Tongue (tissue), 1 donor: ENCODE measurements at regions not wholly inside any gene's neighbourhood (a gene's known extent, or its start where the extent isn't known, plus 50 kb on each side); places are given as distances from the start of the nearest gene placed in this dataset.
"Not testable (repeated sequence)": the region's sequence is repeated elsewhere in the genome, so short reads cannot be mapped to it uniquely, and the experiment has no call there.

ENCODE experiments used
- DNase-seq: peaks from one replicate; pipeline ENCODE4 v3.0.0-alpha.2; 2015

DNA sequence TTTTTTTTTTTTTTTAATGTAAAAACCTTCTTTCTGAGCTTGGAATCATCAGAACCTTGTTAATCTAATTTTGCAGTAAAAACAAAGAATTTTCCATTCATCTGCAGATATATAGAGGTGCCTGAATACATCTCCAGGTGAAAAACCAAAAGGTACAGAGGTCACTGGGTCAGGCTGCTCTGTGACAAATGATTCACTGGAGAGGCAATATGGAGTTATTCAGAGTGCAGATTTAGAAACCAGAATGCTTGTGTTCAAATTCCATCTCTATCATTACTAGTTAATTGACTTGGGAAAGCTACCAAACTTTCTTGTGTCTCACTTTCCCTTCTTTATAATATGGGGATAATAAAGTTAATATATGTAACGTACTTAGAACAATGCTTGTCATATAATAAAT lies 51.5 kb upstream of the C1orf53 start:
- no peak for DNase-seq

DNA sequence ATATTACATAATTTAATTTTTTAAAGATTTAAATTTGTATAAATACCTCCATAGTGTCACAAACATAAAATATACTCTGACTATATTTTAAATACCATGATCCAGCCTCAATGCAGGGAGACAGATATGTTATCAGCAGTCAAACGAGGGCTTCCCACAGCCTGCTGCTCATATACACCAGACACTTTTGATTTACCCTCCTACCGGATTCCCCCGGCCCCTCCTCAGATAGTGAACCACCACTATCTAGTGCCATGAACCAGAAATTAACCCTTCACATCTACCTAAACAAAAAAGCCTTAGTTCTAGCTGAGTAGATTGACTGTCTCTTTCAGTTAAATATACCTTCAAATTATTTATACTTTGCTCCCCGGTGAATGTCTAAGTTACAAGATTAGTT lies 52.4 kb upstream of the C1orf53 start:
- no peak for DNase-seq

DNA sequence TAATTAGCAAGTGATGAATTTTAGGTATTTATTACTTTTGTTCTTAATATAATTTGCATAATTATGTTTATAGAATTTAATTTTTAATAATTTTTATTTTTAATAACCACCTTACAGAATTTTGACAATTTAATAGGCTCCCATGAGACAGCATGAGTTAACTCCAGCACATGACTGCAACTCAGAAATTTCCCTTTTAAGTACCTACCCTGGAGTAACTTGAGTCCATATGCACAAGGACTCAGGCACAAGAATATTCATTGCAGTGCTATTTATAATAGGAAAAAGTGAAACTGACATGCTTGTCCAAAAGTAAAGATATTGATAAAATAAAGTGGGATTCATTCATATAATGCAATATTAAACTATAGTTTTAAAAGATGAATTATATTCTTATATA lies 54.1 kb upstream of the C1orf53 start:
- DNase-seq = no peak

DNA sequence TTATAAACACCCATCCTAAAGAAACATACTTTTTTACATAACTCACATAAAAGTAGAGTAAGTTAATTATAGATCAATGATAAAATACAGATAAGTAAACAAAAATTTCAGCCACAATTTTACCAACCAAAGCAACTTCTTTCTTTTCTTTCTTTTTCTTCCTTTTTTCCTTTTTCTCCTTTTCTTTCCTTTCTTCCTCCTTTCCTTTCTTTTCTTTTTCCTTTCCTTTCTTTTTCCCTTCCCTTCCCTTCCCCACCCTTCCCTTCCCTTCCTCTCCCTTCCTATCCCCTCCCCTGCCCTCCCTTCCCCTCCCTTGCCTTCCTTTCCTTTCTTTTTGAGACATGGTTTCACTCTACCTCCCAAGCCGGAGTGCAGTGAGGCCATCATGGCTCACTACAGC lies 56.5 kb upstream of the C1orf53 start:
- DNase-seq = no peak

DNA sequence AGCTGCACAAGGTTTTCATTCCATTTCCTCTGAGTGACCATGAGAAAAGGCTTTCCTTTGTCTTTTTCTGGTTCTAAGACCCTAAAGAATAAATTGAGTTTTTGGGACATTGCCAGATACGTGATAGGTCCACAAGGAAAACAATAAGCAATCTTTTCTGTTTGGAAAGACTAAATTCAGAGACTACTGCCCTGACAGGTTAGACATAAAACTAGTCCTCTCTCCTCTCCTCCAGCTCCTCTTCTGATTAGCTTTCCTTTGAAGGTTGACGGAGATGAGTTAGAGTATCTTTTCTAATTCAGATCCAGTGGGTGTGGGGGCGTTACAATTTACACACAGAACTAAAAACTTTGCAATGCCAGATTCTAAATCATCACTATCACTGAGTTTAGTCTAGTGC lies 57.8 kb upstream of the C1orf53 start:
- peak; percentile 8 for DNase-seq

DNA sequence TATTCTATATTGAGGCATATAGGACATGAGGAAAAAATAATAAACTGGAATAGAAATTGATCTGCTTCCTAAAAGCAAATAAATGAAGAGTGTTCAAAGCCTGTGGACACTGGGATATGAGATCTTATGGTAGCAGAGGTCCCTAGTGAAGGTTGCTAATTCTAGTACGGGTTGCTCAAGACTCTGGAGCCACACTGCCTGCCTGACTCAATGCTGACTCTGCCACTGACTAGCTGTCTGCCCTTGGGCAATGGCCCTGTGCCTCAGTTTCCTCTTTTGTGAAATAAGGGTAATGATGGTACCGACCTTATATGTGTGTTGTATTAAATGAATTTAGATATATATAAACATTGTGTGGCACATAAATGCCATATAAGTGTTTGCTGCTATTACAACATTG lies 59.0 kb upstream of the C1orf53 start:
- no peak for DNase-seq

DNA sequence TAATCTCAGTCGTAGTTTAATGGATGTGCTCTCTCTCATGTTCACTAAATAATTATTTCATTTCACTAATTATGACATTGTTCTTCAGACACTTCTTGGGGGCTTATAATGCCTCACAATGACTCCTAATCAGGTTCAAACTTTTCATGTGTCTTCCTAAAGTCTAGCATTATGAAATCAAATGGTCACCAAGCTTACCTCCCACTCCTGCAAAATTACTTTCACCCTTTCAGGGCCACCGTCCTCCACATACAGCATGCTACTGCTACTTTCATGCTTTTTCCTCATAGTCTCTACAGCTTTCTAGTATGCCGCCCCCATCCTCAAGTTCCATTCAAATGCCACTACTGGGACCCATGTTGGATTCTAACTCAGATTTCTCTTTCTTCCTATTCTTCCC lies 59.8 kb upstream of the C1orf53 start:
- no peak for DNase-seq

DNA sequence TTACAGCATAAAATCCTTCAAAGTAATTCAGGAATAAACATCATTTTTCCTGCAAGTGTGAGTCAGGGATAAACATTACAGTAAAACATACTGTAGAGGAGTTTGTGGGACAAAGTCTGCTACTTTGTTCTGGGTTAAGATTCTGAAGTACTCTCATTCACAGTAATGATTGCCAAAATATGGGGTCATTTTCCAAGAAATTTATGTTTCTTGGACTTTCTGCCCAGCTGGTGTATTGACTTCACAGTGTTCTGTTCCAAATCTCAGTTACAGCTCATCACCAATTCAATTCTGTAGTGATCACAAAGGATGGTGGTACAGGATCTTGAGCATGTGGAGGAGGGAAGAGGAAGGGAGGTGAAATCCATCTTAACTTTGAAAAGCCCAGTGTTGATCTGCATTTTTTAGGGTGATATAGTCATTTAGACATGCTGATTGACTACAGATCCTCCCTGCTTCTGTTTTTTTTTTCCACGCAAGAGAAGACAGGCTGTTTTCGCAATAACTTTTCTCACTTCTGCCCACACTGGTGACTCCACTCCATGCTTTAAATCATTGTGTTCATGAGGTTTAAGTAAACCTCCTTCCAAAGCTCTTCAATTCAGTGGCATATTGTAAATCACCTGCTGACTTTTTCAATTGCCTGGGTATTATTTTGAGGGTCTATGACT lies 60.4 kb upstream of the C1orf53 start:
- DNase-seq = peak; percentile 67

DNA sequence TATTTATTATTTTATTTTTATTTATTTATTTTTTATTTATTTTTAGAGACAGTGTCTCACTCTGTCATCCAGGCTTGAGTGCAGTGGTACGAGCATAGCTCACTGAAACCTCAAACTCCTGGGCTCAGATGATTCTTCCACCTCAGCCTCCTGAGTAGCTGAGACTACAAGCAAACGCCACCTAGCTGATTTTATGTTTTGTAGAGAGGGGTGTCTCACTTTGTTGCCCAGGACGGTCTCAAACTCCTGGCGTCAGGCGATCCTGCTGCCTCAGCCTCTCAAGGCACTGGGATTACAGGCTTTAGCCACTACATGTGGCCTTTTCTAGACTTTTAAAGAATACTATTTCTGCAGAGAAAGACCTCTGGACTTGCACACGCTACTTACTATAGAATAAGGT lies 61.3 kb upstream of the C1orf53 start:
- DNase-seq = no peak

DNA sequence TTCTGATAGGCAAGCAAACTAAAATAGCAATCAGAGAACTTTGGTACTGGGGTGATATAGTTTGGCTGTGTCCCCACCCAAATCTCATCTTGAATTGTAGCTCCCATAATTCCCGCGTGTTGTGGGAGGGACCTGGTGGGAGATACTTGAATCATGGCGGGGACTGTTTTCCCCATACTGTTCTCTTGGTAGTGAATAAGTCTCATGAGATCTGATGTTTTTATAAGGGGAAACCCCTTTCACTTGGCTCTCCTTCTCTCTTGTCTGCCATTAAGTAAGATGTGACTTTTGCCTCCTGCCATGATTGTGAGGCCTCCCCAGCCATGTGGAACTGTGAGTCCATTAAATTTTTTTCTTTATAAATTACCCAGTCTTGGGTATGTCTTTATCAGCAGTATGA lies 62.6 kb upstream of the C1orf53 start:
- not testable (repeated sequence) for DNase-seq

DNA sequence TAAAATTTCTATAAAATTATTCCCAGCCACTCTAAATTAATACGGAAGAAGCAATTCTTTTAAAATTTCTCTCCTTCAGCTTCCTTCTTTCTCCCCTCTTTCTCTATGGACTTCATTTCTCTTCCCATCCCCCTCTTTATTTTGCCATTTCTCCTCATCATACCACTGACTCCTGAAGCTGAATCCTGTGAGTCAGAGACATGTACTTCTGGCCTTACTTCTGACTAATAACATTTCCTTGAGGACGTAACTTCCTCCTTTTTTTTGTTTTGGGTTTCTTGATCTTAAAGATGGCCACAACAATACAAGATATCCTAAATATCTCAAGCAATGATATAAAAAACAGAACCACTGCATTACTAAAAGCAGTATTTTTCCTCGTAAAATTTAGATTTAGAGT lies 63.6 kb upstream of the DENND1B start:
- no peak for DNase-seq

DNA sequence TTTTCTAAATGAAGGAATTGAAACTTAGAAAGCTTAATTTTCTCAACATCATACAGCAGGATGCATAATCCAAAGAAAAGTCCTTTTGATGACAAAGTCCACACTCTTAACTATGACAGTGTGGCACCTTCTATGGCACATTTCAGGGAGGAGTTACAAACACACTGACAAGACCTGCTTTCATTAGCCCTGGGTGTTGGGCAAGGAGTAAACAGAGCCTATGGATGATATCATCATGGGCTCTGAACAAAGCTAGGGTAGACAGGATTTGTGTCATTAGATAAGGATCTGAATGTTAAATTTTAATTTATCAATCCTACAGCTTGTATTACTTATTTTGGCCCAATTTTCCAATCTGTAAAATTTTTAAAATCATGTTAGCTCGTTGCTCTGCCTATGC lies 62.6 kb upstream of the DENND1B start:
- no peak for DNase-seq

DNA sequence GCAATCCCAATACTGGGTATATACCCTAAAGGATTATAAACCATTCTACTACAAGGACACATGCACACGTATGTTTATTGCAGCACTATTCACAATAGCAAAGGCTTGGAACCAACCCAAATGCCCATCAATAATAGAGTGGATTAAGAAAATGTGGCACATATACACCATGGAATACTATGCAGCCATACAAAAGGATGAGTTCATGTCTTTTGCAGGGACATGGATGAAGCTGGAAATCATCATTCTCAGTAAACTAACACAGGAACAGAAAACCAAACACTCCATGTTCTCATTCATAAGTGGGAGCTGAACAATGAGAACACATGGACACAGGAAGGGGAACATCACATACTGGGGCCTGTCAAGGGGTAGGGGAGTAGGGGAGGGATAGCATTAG lies 61.1 kb upstream of the DENND1B start:
- not testable (repeated sequence) for DNase-seq

DNA sequence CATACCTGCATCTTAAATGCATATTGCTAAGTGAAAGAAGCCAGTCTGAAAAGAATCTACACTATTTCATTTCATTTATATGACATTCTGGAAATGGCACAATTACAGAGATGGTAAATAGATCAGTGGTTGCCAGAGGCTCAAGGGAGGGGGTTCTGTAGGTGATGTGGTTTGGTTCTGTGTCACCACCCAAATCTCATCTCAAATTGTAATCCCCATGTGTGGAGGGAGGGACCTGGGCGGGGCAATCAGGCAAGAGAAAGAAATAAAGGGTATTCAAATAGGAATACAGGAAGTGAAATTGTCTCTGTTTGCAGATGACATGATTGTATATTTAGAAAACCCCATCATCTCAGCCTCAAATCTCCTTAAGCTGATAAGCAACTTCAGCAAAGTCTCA lies 53.7 kb upstream of the DENND1B start:
- not testable (repeated sequence) for DNase-seq

DNA sequence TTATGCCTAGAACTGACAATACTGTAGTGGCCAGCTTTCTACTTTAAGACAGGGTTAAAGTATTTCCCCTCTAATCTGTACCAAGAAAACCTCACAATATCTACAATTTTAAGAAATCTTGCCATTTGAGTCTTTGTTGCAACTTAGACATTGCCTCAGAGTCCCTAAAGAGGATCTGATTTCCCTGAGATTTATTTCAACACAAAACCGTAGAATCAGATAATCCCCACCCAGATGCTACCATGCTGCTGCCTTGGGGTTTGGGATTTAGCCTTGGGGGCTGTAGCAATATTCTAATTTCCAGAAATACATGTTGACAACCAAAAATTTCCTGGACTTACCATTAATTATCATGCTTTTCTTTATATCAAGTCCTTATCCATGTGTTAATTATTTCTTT lies 50.3 kb upstream of the DENND1B start:
- DNase-seq = peak; percentile 72
